ENCODE measurements at regions not wholly inside any gene's neighbourhood (a gene's known extent, or its start where the extent isn't known, plus 50 kb on each side); places are given as distances from the start of the nearest gene placed in this dataset.

GRCh38 chr2:217195016-217195415 lies 335.2 kb upstream of the TNP1 start:
- DNase-seq (ENCODE audit: low read depth), result no peak

GRCh38 chr2:217193431-217194340 lies 333.8 kb upstream of the TNP1 start:
- no peak for DNase-seq (ENCODE audit: low read depth)

GRCh38 chr2:217192366-217192765 lies 332.5 kb upstream of the TNP1 start:
- no peak for DNase-seq (ENCODE audit: low read depth)

GRCh38 chr2:217189747-217190146 lies 329.9 kb upstream of the TNP1 start:
- DNase-seq (ENCODE audit: low read depth), result no peak

GRCh38 chr2:217189131-217189530 lies 329.3 kb upstream of the TNP1 start:
- no peak for DNase-seq (ENCODE audit: low read depth)

- no peak for DNase-seq (ENCODE audit: low read depth)
Measured at GRCh38 chr2:217186668-217187159, 326.9 kb upstream of the TNP1 start.

GRCh38 chr2:217186152-217186551 lies 326.3 kb upstream of the TNP1 start:
- no peak for DNase-seq (ENCODE audit: low read depth)

GRCh38 chr2:217185265-217185995 lies 325.6 kb upstream of the TNP1 start:
- DNase-seq (ENCODE audit: low read depth), result no peak

- DNase-seq (ENCODE audit: low read depth), result peak; percentile 42
Measured at GRCh38 chr2:217184242-217184641, 324.4 kb upstream of the TNP1 start.

GRCh38 chr2:217183471-217183870 lies 323.6 kb upstream of the TNP1 start:
- DNase-seq (ENCODE audit: low read depth), result no peak

GRCh38 chr2:217182926-217183325 lies 323.1 kb upstream of the TNP1 start:
- no peak for DNase-seq (ENCODE audit: low read depth)

GRCh38 chr2:217181512-217181911 lies 321.6 kb upstream of the TNP1 start:
- DNase-seq (ENCODE audit: low read depth), result no peak

- DNase-seq (ENCODE audit: low read depth), result no peak
Measured at GRCh38 chr2:217179854-217180253, 320.0 kb upstream of the TNP1 start.

- DNase-seq (ENCODE audit: low read depth), result no peak
Measured at GRCh38 chr2:217178341-217178740, 318.5 kb upstream of the TNP1 start.

GRCh38 chr2:217177720-217178119 lies 317.9 kb upstream of the TNP1 start:
- DNase-seq (ENCODE audit: low read depth), result no peak

- DNase-seq (ENCODE audit: low read depth), result no peak
Measured at GRCh38 chr2:217171874-217172273, 312.0 kb upstream of the TNP1 start.

GRCh38 chr2:217168496-217168895 lies 308.6 kb upstream of the TNP1 start:
- DNase-seq (ENCODE audit: low read depth), result no peak

GRCh38 chr2:217167531-217167930 lies 307.7 kb upstream of the TNP1 start:
- DNase-seq (ENCODE audit: low read depth), result peak; percentile 56

- peak; percentile 71 for DNase-seq (ENCODE audit: low read depth)
Measured at GRCh38 chr2:217166241-217166850, 306.5 kb upstream of the TNP1 start.

GRCh38 chr2:217165547-217165946 lies 305.7 kb upstream of the TNP1 start:
- DNase-seq (ENCODE audit: low read depth), result no peak

- no peak for DNase-seq (ENCODE audit: low read depth)
Measured at GRCh38 chr2:217163987-217164386, 304.1 kb upstream of the TNP1 start.

GRCh38 chr2:217162533-217162932 lies 302.7 kb upstream of the TNP1 start:
- DNase-seq (ENCODE audit: low read depth), result peak; percentile 94

Data from ELR (cell line).